IMR-90 (cell line): ENCODE measurements at regions not wholly inside any gene's neighbourhood (a gene's known extent, or its start where the extent isn't known, plus 50 kb on each side); places are given as distances from the start of the nearest gene placed in this dataset.

Source experiments
- ATAC-seq: fragments of 200-7000 bp; cut with Tn5 transposase; 2 replicates; pipeline ENCODE4 v1.9.1; 2020; ENCODE audit warnings: low read depth, mild to moderate bottlenecking, moderate library complexity
- BruUV-seq: library from RNA; stranded (reverse); fragments of 400-500 nt; replicated peaks from 2 replicates; lab custom pipeline; 2021; lab: Mats Ljungman, UMichigan
- CTCF ChIA-PET: fragments of 300-600 bp; formaldehyde crosslinking; extraction: SDS; loops from one replicate; lab custom pipeline; 2021; ENCODE audit warnings: antibody characterized with exemption; lab: Yijun Ruan, JAX
- POLR2A ChIA-PET: fragments of 300-600 bp; sonication (Branson Sonifier 250); formaldehyde crosslinking; loops from one replicate; lab custom pipeline; 2022; ENCODE audit warnings: antibody characterized with exemption; ENCODE audit not compliant: unreplicated experiment; lab: Charles Lee
- DNase-seq: peaks from one replicate; pipeline ENCODE4 v3.0.0; 2013
- H2AFZ ChIP-seq: replicated peaks from 2 replicates; pipeline ENCODE3; 2013; ENCODE audit warnings: low read length, mild to moderate bottlenecking; ENCODE audit not compliant: poor library complexity
- H2AK5ac ChIP-seq: 2 replicates; pipeline ENCODE4 v1.6.1; 2013; ENCODE audit warnings: low read depth, low read length, inconsistent platforms
- H2AK9ac ChIP-seq: replicated peaks from 2 replicates; pipeline ENCODE3; 2013; ENCODE audit warnings: mild to moderate bottlenecking, low read depth, low read length, moderate library complexity; ENCODE audit not compliant: poor library complexity
- H2BK120ac ChIP-seq: 2 replicates; pipeline ENCODE4 v1.6.1; 2013; ENCODE audit warnings: low read depth, low read length, inconsistent platforms
- H2BK15ac ChIP-seq: 3 replicates; pipeline ENCODE4 v1.6.1; 2013; ENCODE audit warnings: low read depth, low read length, inconsistent platforms
- H2BK20ac ChIP-seq: 2 replicates; pipeline ENCODE4 v1.6.1; 2013; ENCODE audit warnings: low read depth, mild to moderate bottlenecking, inconsistent platforms, low read length, moderate library complexity
- H2BK5ac ChIP-seq: 2 replicates; pipeline ENCODE4 v1.6.1; 2013; ENCODE audit warnings: mild to moderate bottlenecking, low read depth, low read length, inconsistent platforms; ENCODE audit not compliant: poor library complexity, severe bottlenecking
- H3K14ac ChIP-seq: replicated peaks from 2 replicates; pipeline ENCODE4 v1.6.1; 2013; ENCODE audit warnings: low read depth, low read length, inconsistent platforms
- H3K18ac ChIP-seq: 2 replicates; pipeline ENCODE4 v1.6.1; 2013; ENCODE audit warnings: low read depth, low read length, control low read depth
- H3K23ac ChIP-seq: 2 replicates; pipeline ENCODE4 v1.6.1; 2013; ENCODE audit warnings: low read depth, low read length, inconsistent platforms
- H3K27ac ChIP-seq: 2 replicates; pipeline ENCODE4 v1.5.1; 2013; ENCODE audit warnings: mild to moderate bottlenecking, control low read depth, low read length; ENCODE audit not compliant: insufficient read depth
- H3K27me3 ChIP-seq: 2 replicates; pipeline ENCODE4 v1.6.1; 2013; ENCODE audit warnings: low read length; ENCODE audit not compliant: control insufficient read depth, insufficient read depth
- H3K36me3 ChIP-seq: 2 replicates; pipeline ENCODE4 v1.6.1; 2013; ENCODE audit warnings: low read length, mixed read lengths; ENCODE audit not compliant: control insufficient read depth, insufficient read depth
- H3K4ac ChIP-seq: 2 replicates; pipeline ENCODE4 v1.6.1; 2013; ENCODE audit warnings: low read depth, low read length, inconsistent platforms
- H3K4me1 ChIP-seq: 2 replicates; pipeline ENCODE4 v1.6.1; 2013; ENCODE audit warnings: low read length, mixed read lengths; ENCODE audit not compliant: control insufficient read depth, insufficient read depth
- H3K4me2 ChIP-seq: 2 replicates; pipeline ENCODE4 v1.6.1; 2013; ENCODE audit warnings: low read depth, mild to moderate bottlenecking, control low read depth, low read length, moderate library complexity
- H3K4me3 ChIP-seq: 2 replicates; pipeline ENCODE4 v1.5.1; 2013; ENCODE audit warnings: low read depth, mild to moderate bottlenecking, control low read depth, low read length, moderate library complexity; ENCODE audit not compliant: insufficient read depth
- H3K56ac ChIP-seq: 2 replicates; pipeline ENCODE4 v1.6.1; 2013; ENCODE audit warnings: low read length, inconsistent platforms; ENCODE audit not compliant: insufficient read depth; ENCODE audit errors: extremely low read depth
- H3K79me1 ChIP-seq, 2 experiments: 2 replicates each; pipeline ENCODE4 v1.6.1; 2013; ENCODE audit warnings: low read length in 2 of 2, inconsistent platforms in 1 of 2, low read depth in 1 of 2
- H3K9ac ChIP-seq: 2 replicates; pipeline ENCODE4 v1.6.1; 2013; ENCODE audit warnings: low read depth, low read length, control low read depth
- H3K9me1 ChIP-seq: 2 replicates; pipeline ENCODE4 v1.6.1; 2013; ENCODE audit warnings: low read length, inconsistent platforms; ENCODE audit not compliant: insufficient read depth
- H3K9me3 ChIP-seq: 2 replicates; pipeline ENCODE4 v1.6.1; 2013; ENCODE audit warnings: low read length; ENCODE audit not compliant: control insufficient read depth, insufficient read depth
- H4K20me1 ChIP-seq: 2 replicates; pipeline ENCODE4 v1.6.1; 2013; ENCODE audit warnings: low read length, inconsistent platforms; ENCODE audit not compliant: insufficient read depth
- H4K5ac ChIP-seq: 2 replicates; pipeline ENCODE4 v1.6.1; 2013; ENCODE audit warnings: mild to moderate bottlenecking, low read depth, low read length, control low read depth
- H4K8ac ChIP-seq, 2 experiments: 2 replicates each; pipeline ENCODE4 v1.6.1; 2013; ENCODE audit warnings: low read depth in 2 of 2, low read length in 2 of 2, control low read depth in 1 of 2, inconsistent platforms in 1 of 2
- H4K91ac ChIP-seq: 2 replicates; pipeline ENCODE4 v1.6.1; 2013; ENCODE audit warnings: low read depth, low read length, inconsistent platforms; ENCODE audit not compliant: insufficient read depth
- BHLHE40 ChIP-seq: fragments of 150-350 bp; IDR thresholded peaks from 2 replicates; pipeline ENCODE4 v1.6.1; 2016; ENCODE audit warnings: mild to moderate bottlenecking, low read depth, low read length
- CEBPB ChIP-seq: IDR thresholded peaks from 2 replicates; pipeline ENCODE4 v1.6.1; 2012; ENCODE audit warnings: low read depth, low read length, improper control_type of control experiment
- CHD1 ChIP-seq: IDR thresholded peaks from 2 replicates; pipeline ENCODE4 v1.6.1; 2012; ENCODE audit warnings: low read depth, low read length, improper control_type of control experiment
- ELK1 ChIP-seq: fragments of 150-350 bp; IDR thresholded peaks from 2 replicates; pipeline ENCODE4 v1.6.1; 2016; ENCODE audit warnings: low read depth, mild to moderate bottlenecking, low read length, moderate library complexity, borderline replicate concordance
- FOS ChIP-seq: fragments of 150-350 bp; IDR thresholded peaks from 2 replicates; pipeline ENCODE4 v1.6.1; 2016; ENCODE audit warnings: low read depth, low read length
- MAFK ChIP-seq: IDR thresholded peaks from 2 replicates; pipeline ENCODE4 v1.6.1; 2012; ENCODE audit warnings: low read depth, low read length, improper control_type of control experiment
- MAZ ChIP-seq: IDR thresholded peaks from 2 replicates; pipeline ENCODE4 v1.6.1; 2012; ENCODE audit warnings: low read depth, mild to moderate bottlenecking, low read length, improper control_type of control experiment, moderate library complexity, borderline replicate concordance
- NFE2L2 ChIP-seq: fragments of 150-350 bp; IDR thresholded peaks from 2 replicates; pipeline ENCODE4 v1.6.1; 2016; ENCODE audit warnings: low read depth, mild to moderate bottlenecking, low read length
- POLR2A ChIP-seq: IDR thresholded peaks from 2 replicates; pipeline ENCODE4 v1.6.1; 2012; ENCODE audit warnings: mild to moderate bottlenecking, low read depth, low read length
- RAD21 ChIP-seq: IDR thresholded peaks from 2 replicates; pipeline ENCODE4 v1.6.1; 2012; ENCODE audit warnings: low read length, improper control_type of control experiment
- RCOR1 ChIP-seq: IDR thresholded peaks from 2 replicates; pipeline ENCODE4 v1.6.1; 2012; ENCODE audit warnings: mild to moderate bottlenecking, low read length, improper control_type of control experiment; ENCODE audit not compliant: insufficient replicate concordance
- WGBS, 2 experiments: methylation state at CpG; one replicate each; pipeline versions ENCODE4 v1.1.5 to v1.1.7; 2013; ENCODE audit warnings: missing lambda C conversion rate in 2 of 2; ENCODE audit not compliant: insufficient read length in 1 of 2; ENCODE audit errors: extremely low coverage in 2 of 2; 5-methylcytosine and 5-hydroxymethylcytosine counted together
- dilution Hi-C: fragments of 300-500 bp; cut with HindIII; formaldehyde crosslinking; loops from one replicate; pipeline ENCODE4 v1.14.3; 2018; ENCODE audit warnings: low sequenced_read_pairs; ENCODE audit not compliant: unreplicated experiment
- in situ Hi-C: fragments of 300-500 bp; cut with MboI; formaldehyde crosslinking; loops from 3 replicates; pipeline ENCODE4 v1.14.3; 2019; ENCODE audit warnings: low sequenced_read_pairs, inconsistent platforms, mixed read lengths
- intact Hi-C: fragments of 100-400 bp; cut with micrococcal nuclease; formaldehyde crosslinking; loops from 2 replicates; pipeline ENCODE4 v1.10.0; 2022
- TF ChIP-seq, protein P1 (sequence below): fragments of 150-350 bp; IDR thresholded peaks from 2 replicates; pipeline ENCODE4 v1.6.1; 2017; ENCODE audit warnings: mild to moderate bottlenecking, antibody characterized with exemption, low read length, low read depth
- TF ChIP-seq, protein P2 (sequence below): conservative IDR thresholded peaks from 2 replicates; pipeline ENCODE4 v1.5.1; 2012; ENCODE audit warnings: mild to moderate bottlenecking, low read depth, low read length, improper control_type of control experiment

DNA sequence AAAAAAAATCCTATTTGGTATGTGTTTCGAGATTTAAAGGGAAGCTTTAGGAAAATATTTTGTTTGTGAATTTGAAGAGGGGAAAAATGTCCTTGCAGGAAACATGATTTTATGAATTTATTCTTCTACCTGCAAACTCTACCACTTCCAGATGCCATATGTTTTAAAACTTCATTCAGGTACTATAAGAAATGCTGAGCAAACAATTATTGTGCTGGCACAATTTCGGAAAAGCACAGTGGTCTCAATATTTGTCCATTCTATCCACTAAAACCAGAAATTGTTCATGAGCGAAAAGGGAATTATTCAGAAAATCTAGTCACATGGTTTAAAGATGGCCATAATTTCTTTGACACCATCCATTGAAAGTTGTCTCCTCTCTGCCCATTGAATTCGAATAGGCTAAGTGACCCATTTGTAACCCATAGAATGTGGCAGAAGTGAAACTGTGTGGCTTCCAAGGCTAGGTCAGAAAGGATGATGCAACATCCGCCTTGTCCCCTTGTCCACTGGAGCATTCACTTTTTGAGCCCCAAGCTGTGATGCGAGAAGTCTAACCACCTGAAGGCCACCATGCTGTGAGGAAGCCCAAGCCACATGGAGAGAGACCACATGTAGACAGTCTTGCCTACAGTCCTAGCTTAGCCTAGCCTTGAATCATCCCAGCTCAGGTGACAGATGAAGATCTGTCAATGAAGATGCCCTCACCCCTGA is 189.8 kb upstream of the PRKCQ start:
- Histone ChIP-seq H4K20me1 (no peaks in the 10 kb centered on the region), H2AFZ (peak overlapping the region; percentile 29), H3K18ac (peak overlapping the region; percentile 64; the same call in 1 of the 2 replicates), H3K9ac (no peak overlapping the region), H3K56ac (no peak overlapping the region), H2BK120ac (peak overlapping the region; percentile 17), H4K91ac (peak overlapping the region; percentile 20), H4K5ac (peak overlapping the region; percentile 9; the same call in 1 of the 2 replicates), H3K9me3 (peaks cover 4% of the 10 kb centered on the region; the same call in 1 of the 2 replicates), H3K27me3 (no peaks in the 10 kb centered on the region), H2BK15ac (peak overlapping the region; percentile 66; the same call in 2 of the 3 replicates), H3K14ac (peak overlapping the region; percentile 29; the same call in 1 of the 2 replicates), H3K36me3 (no peaks in the 10 kb centered on the region), H3K4ac (peak overlapping the region; percentile 73), H3K79me1 (peaks cover 0 to 3% of the 10 kb centered on the region in 2 experiments; a peak in 1 of 4 replicates), H3K27ac (peak overlapping the region; percentile 45), H2BK20ac (peak overlapping the region; percentile 46), H3K23ac (no peak overlapping the region), H3K4me3 (no peak overlapping the region), H3K9me1 (peaks cover 9% of the 10 kb centered on the region), H3K4me2 (no peak overlapping the region), H3K4me1 (peaks cover 15% of the 10 kb centered on the region), H4K8ac (peak overlapping the region; percentile 1 to 49; a peak in 2 of 4 replicates), H2BK5ac (peak overlapping the region; percentile 40), H2AK5ac (peak overlapping the region; percentile 92), H2AK9ac (no peak overlapping the region)
- WGBS, 2 experiments, result 95% methylated on average over 1 of the region's 6 CpGs; no CpG with 5 or more reads in 1 of the 2 experiments
- no peak for TF ChIP-seq CHD1
- TF ChIP-seq POLR2A, result no peak
- TF ChIP-seq RAD21, result no peak
- TF ChIP-seq RCOR1, result no peak
- TF ChIP-seq ELK1, result no peak
- TF ChIP-seq, protein P1, sequence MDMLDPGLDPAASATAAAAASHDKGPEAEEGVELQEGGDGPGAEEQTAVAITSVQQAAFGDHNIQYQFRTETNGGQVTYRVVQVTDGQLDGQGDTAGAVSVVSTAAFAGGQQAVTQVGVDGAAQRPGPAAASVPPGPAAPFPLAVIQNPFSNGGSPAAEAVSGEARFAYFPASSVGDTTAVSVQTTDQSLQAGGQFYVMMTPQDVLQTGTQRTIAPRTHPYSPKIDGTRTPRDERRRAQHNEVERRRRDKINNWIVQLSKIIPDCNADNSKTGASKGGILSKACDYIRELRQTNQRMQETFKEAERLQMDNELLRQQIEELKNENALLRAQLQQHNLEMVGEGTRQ, result no peak
- TF ChIP-seq, protein P2, sequence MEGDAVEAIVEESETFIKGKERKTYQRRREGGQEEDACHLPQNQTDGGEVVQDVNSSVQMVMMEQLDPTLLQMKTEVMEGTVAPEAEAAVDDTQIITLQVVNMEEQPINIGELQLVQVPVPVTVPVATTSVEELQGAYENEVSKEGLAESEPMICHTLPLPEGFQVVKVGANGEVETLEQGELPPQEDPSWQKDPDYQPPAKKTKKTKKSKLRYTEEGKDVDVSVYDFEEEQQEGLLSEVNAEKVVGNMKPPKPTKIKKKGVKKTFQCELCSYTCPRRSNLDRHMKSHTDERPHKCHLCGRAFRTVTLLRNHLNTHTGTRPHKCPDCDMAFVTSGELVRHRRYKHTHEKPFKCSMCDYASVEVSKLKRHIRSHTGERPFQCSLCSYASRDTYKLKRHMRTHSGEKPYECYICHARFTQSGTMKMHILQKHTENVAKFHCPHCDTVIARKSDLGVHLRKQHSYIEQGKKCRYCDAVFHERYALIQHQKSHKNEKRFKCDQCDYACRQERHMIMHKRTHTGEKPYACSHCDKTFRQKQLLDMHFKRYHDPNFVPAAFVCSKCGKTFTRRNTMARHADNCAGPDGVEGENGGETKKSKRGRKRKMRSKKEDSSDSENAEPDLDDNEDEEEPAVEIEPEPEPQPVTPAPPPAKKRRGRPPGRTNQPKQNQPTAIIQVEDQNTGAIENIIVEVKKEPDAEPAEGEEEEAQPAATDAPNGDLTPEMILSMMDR, result no peak
- TF ChIP-seq CEBPB, result peak; percentile 63
- no peak for TF ChIP-seq FOS
- TF ChIP-seq BHLHE40, result no peak
- peak; percentile 83 for TF ChIP-seq MAFK
- TF ChIP-seq NFE2L2, result no peak
- TF ChIP-seq MAZ, result no peak
- ATAC-seq (no peak), DNase-seq (no peak)
- intact Hi-C loops, result loop anchor here (2.0 kb wide), 1 partner anchor 49 kb away; no protein-coding TSS in a partner anchor
- ChIA-PET POLR2A (no interaction called here), CTCF (no interaction called here)
- BruUV-seq, result no TSS peak
- in situ Hi-C loops, result loop anchor here (25.0 kb wide), 1 partner anchor 633 kb away; no protein-coding TSS in a partner anchor
- dilution Hi-C loops, result no loop called here
